T-helper 2 cell treated with Interferon-gamma antibody and Interleukin-4, amounts not matched to agents 5 μg/mL and 100 μg/mL, for 36 hours (primary cell): ENCODE measurements at regions not wholly inside any gene's neighbourhood (a gene's known extent, or its start where the extent isn't known, plus 50 kb on each side); places are given as distances from the start of the nearest gene placed in this dataset.

Source experiments
- DNase-seq: peaks from one replicate; pipeline ENCODE4 v3.0.0; 2021; ENCODE audit warnings: low spot score
- H3K27ac Mint-ChIP-seq: one replicate; pipeline ENCODE4 v1.8.0; 2021; ENCODE audit warnings: mild to moderate bottlenecking, mixed read lengths
- H3K27me3 Mint-ChIP-seq: one replicate; pipeline ENCODE4 v1.8.0; 2021; ENCODE audit warnings: low read depth, mixed read lengths
- H3K36me3 Mint-ChIP-seq: one replicate; pipeline ENCODE4 v1.8.0; 2021; ENCODE audit warnings: low read depth, mixed read lengths
- H3K4me1 Mint-ChIP-seq: one replicate; pipeline ENCODE4 v1.8.0; 2021; ENCODE audit warnings: low read depth, mixed read lengths
- H3K4me3 Mint-ChIP-seq: one replicate; pipeline ENCODE4 v1.8.0; 2022; ENCODE audit warnings: mild to moderate bottlenecking, moderate library complexity, mixed read lengths
- H3K9me3 Mint-ChIP-seq: one replicate; pipeline ENCODE4 v1.8.0; 2021; ENCODE audit warnings: mixed read lengths

- H3K27ac Mint-ChIP-seq, result no peak overlapping the region
- peaks cover 41% of the 10 kb centered on the region for H3K9me3 Mint-ChIP-seq
- DNase-seq, result no peak
- no peaks in the 10 kb centered on the region for H3K27me3 Mint-ChIP-seq
- H3K4me3 Mint-ChIP-seq, result no peak overlapping the region
- no peaks in the 10 kb centered on the region for H3K4me1 Mint-ChIP-seq
- no peaks in the 10 kb centered on the region for H3K36me3 Mint-ChIP-seq
Observed at GRCh38 chr11:37623778-37624177, 1025.7 kb upstream of the RAG2 start.

GRCh38 chr11:37621662-37622061 lies 1023.6 kb upstream of the RAG2 start:
- Mint-ChIP-seq H3K4me1 (no peaks in the 10 kb centered on the region), H3K27me3 (no peaks in the 10 kb centered on the region), H3K4me3 (no peak overlapping the region), H3K27ac (no peak overlapping the region), H3K9me3 (peaks cover 43% of the 10 kb centered on the region), H3K36me3 (no peaks in the 10 kb centered on the region)
- no peak for DNase-seq

GRCh38 chr11:37616291-37616690 lies 1018.3 kb upstream of the RAG2 start:
- Mint-ChIP-seq H3K4me1 (no peaks in the 10 kb centered on the region), H3K9me3 (peaks cover 29% of the 10 kb centered on the region), H3K4me3 (no peak overlapping the region), H3K27ac (no peak overlapping the region), H3K27me3 (no peaks in the 10 kb centered on the region), H3K36me3 (no peaks in the 10 kb centered on the region)
- DNase-seq, result no peak

GRCh38 chr11:37613031-37613430 lies 1015.0 kb upstream of the RAG2 start:
- Mint-ChIP-seq H3K4me3 (no peak overlapping the region), H3K27me3 (no peaks in the 10 kb centered on the region), H3K27ac (no peak overlapping the region), H3K9me3 (peaks cover 16% of the 10 kb centered on the region), H3K4me1 (no peaks in the 10 kb centered on the region), H3K36me3 (no peaks in the 10 kb centered on the region)
- no peak for DNase-seq

- Mint-ChIP-seq H3K27me3 (no peaks in the 10 kb centered on the region), H3K36me3 (no peaks in the 10 kb centered on the region), H3K4me3 (no peak overlapping the region), H3K4me1 (no peaks in the 10 kb centered on the region), H3K27ac (no peak overlapping the region), H3K9me3 (peaks cover 13% of the 10 kb centered on the region)
- DNase-seq, result no peak
Observed at GRCh38 chr11:37612146-37612545, 1014.1 kb upstream of the RAG2 start.

GRCh38 chr11:37605229-37605628 lies 1007.2 kb upstream of the RAG2 start:
- DNase-seq, result no peak
- H3K27me3 Mint-ChIP-seq, result no peaks in the 10 kb centered on the region
- H3K4me3 Mint-ChIP-seq, result no peak overlapping the region
- H3K36me3 Mint-ChIP-seq, result no peaks in the 10 kb centered on the region
- H3K27ac Mint-ChIP-seq, result no peak overlapping the region
- H3K4me1 Mint-ChIP-seq, result no peaks in the 10 kb centered on the region
- H3K9me3 Mint-ChIP-seq, result peaks cover 45% of the 10 kb centered on the region

- no peaks in the 10 kb centered on the region for H3K36me3 Mint-ChIP-seq
- H3K4me1 Mint-ChIP-seq, result no peaks in the 10 kb centered on the region
- H3K4me3 Mint-ChIP-seq, result no peak overlapping the region
- peaks cover 43% of the 10 kb centered on the region for H3K9me3 Mint-ChIP-seq
- no peaks in the 10 kb centered on the region for H3K27me3 Mint-ChIP-seq
- DNase-seq, result no peak
- H3K27ac Mint-ChIP-seq, result no peak overlapping the region
Observed at GRCh38 chr11:37598381-37598780, 1000.3 kb upstream of the RAG2 start.

GRCh38 chr11:37597776-37598175 lies 999.7 kb upstream of the RAG2 start:
- Mint-ChIP-seq H3K4me1 (no peaks in the 10 kb centered on the region), H3K27ac (no peak overlapping the region), H3K4me3 (no peak overlapping the region), H3K9me3 (peaks cover 37% of the 10 kb centered on the region), H3K36me3 (no peaks in the 10 kb centered on the region), H3K27me3 (no peaks in the 10 kb centered on the region)
- no peak for DNase-seq

GRCh38 chr11:37595845-37596244 lies 997.8 kb upstream of the RAG2 start:
- Mint-ChIP-seq H3K4me1 (no peaks in the 10 kb centered on the region), H3K36me3 (no peaks in the 10 kb centered on the region), H3K4me3 (no peak overlapping the region), H3K27me3 (no peaks in the 10 kb centered on the region), H3K27ac (no peak overlapping the region), H3K9me3 (peaks cover 19% of the 10 kb centered on the region)
- DNase-seq, result no peak

- H3K4me1 Mint-ChIP-seq, result no peaks in the 10 kb centered on the region
- no peaks in the 10 kb centered on the region for H3K36me3 Mint-ChIP-seq
- no peaks in the 10 kb centered on the region for H3K27me3 Mint-ChIP-seq
- H3K27ac Mint-ChIP-seq, result no peak overlapping the region
- H3K9me3 Mint-ChIP-seq, result peaks cover 14% of the 10 kb centered on the region
- no peak for DNase-seq
- H3K4me3 Mint-ChIP-seq, result no peak overlapping the region
Observed at GRCh38 chr11:37574361-37574760, 976.3 kb upstream of the RAG2 start.

- no peaks in the 10 kb centered on the region for H3K27me3 Mint-ChIP-seq
- H3K9me3 Mint-ChIP-seq, result peaks cover 22% of the 10 kb centered on the region
- H3K4me3 Mint-ChIP-seq, result no peak overlapping the region
- no peak for DNase-seq
- no peaks in the 10 kb centered on the region for H3K4me1 Mint-ChIP-seq
- no peaks in the 10 kb centered on the region for H3K36me3 Mint-ChIP-seq
- H3K27ac Mint-ChIP-seq, result no peak overlapping the region
Observed at GRCh38 chr11:37572491-37573171, 974.6 kb upstream of the RAG2 start.

GRCh38 chr11:37571246-37571645 lies 973.2 kb upstream of the RAG2 start:
- H3K4me1 Mint-ChIP-seq, result no peaks in the 10 kb centered on the region
- no peaks in the 10 kb centered on the region for H3K27me3 Mint-ChIP-seq
- H3K4me3 Mint-ChIP-seq, result no peak overlapping the region
- H3K27ac Mint-ChIP-seq, result no peak overlapping the region
- peaks cover 22% of the 10 kb centered on the region for H3K9me3 Mint-ChIP-seq
- no peak for DNase-seq
- no peaks in the 10 kb centered on the region for H3K36me3 Mint-ChIP-seq

GRCh38 chr11:37560991-37561390 lies 963.0 kb upstream of the RAG2 start:
- H3K27ac Mint-ChIP-seq, result no peak overlapping the region
- no peak overlapping the region for H3K4me3 Mint-ChIP-seq
- DNase-seq, result no peak
- peaks cover 10% of the 10 kb centered on the region for H3K9me3 Mint-ChIP-seq
- no peaks in the 10 kb centered on the region for H3K4me1 Mint-ChIP-seq
- no peaks in the 10 kb centered on the region for H3K36me3 Mint-ChIP-seq
- H3K27me3 Mint-ChIP-seq, result no peaks in the 10 kb centered on the region

- Mint-ChIP-seq H3K27me3 (no peaks in the 10 kb centered on the region), H3K9me3 (peaks cover 10% of the 10 kb centered on the region), H3K4me1 (no peaks in the 10 kb centered on the region), H3K36me3 (no peaks in the 10 kb centered on the region), H3K4me3 (no peak overlapping the region), H3K27ac (no peak overlapping the region)
- no peak for DNase-seq
Observed at GRCh38 chr11:37560346-37560745, 962.3 kb upstream of the RAG2 start.

- Mint-ChIP-seq H3K27me3 (no peaks in the 10 kb centered on the region), H3K4me1 (no peaks in the 10 kb centered on the region), H3K9me3 (peaks cover 3% of the 10 kb centered on the region), H3K4me3 (no peak overlapping the region), H3K36me3 (no peaks in the 10 kb centered on the region), H3K27ac (no peak overlapping the region)
- DNase-seq, result no peak
Observed at GRCh38 chr11:37558619-37559210, 960.7 kb upstream of the RAG2 start.
